ENCODE measurements at regions not wholly inside any gene's neighbourhood (a gene's known extent, or its start where the extent isn't known, plus 50 kb on each side); places are given as distances from the start of the nearest gene placed in this dataset.

- DNase-seq, result no peak
These were observed 218.2 kb upstream of the ADAMTS9 start for GRCh38 chr3:64905906-64906410.

- no peak for DNase-seq
These were observed 215.2 kb upstream of the ADAMTS9 start for GRCh38 chr3:64903006-64903405.

- DNase-seq, result no peak
These were observed 214.3 kb upstream of the ADAMTS9 start for GRCh38 chr3:64901986-64902516.

GRCh38 chr3:64901522-64901885, 213.7 kb upstream of the ADAMTS9 start:
- DNase-seq, result no peak

- no peak for DNase-seq
These were observed 213.1 kb upstream of the ADAMTS9 start for GRCh38 chr3:64900617-64901521.

- no peak for DNase-seq
These were observed 212.4 kb upstream of the ADAMTS9 start for GRCh38 chr3:64900156-64900555.

GRCh38 chr3:64898941-64899340, 211.1 kb upstream of the ADAMTS9 start:
- DNase-seq, result no peak

- no peak for DNase-seq
These were observed 208.4 kb upstream of the ADAMTS9 start for GRCh38 chr3:64895991-64896895.

GRCh38 chr3:64895106-64895990, 207.5 kb upstream of the ADAMTS9 start:
- DNase-seq, result no peak

GRCh38 chr3:64894006-64894405, 206.2 kb upstream of the ADAMTS9 start:
- DNase-seq, result no peak

GRCh38 chr3:64892671-64893309, 205.0 kb upstream of the ADAMTS9 start:
- DNase-seq, result no peak

GRCh38 chr3:64891021-64891420, 203.2 kb upstream of the ADAMTS9 start:
- no peak for DNase-seq

- DNase-seq, result no peak
These were observed 202.7 kb upstream of the ADAMTS9 start for GRCh38 chr3:64890466-64890865.

- DNase-seq, result no peak
These were observed 202.2 kb upstream of the ADAMTS9 start for GRCh38 chr3:64890006-64890405.

- DNase-seq, result no peak
These were observed 201.1 kb upstream of the ADAMTS9 start for GRCh38 chr3:64888840-64889392.

GRCh38 chr3:64888165-64888564, 200.4 kb upstream of the ADAMTS9 start:
- no peak for DNase-seq

- no peak for DNase-seq
These were observed 197.3 kb upstream of the ADAMTS9 start for GRCh38 chr3:64885055-64885454.

- DNase-seq, result no peak
These were observed 196.7 kb upstream of the ADAMTS9 start for GRCh38 chr3:64884536-64884935.

- no peak for DNase-seq
These were observed 193.1 kb upstream of the ADAMTS9 start for GRCh38 chr3:64880916-64881315.

- DNase-seq, result no peak
These were observed 190.6 kb upstream of the ADAMTS9 start for GRCh38 chr3:64878362-64878761.

GRCh38 chr3:64873400-64873799, 185.6 kb upstream of the ADAMTS9 start:
- DNase-seq, result no peak

Data from SHP77 treated with DMSO at 0.1 percent for 48 hours (cell line).